BE2C (cell line): ENCODE measurements at regions not wholly inside any gene's neighbourhood (a gene's known extent, or its start where the extent isn't known, plus 50 kb on each side); places are given as distances from the start of the nearest gene placed in this dataset.

ENCODE experiments used
- DNase-seq: peaks from one replicate; pipeline ENCODE4 v3.0.0-alpha.2; 2020
- H3K27me3 ChIP-seq: fragments of 250-450 bp; sonication (Bioruptor Pico); 2 replicates; pipeline ENCODE4 v1.5.1; 2020; ENCODE audit warnings: mild to moderate bottlenecking
- H3K36me3 ChIP-seq: fragments of 250-450 bp; sonication (Bioruptor Pico); 2 replicates; pipeline ENCODE4 v1.5.1; 2020; ENCODE audit warnings: mild to moderate bottlenecking
- H3K4me1 ChIP-seq: fragments of 250-450 bp; sonication (Bioruptor Pico); 2 replicates; pipeline ENCODE4 v1.5.1; 2020
- H3K4me3 ChIP-seq: 2 replicates; pipeline ENCODE4 v1.5.1; 2011; ENCODE audit warnings: low read depth, low read length
- H3K9me3 ChIP-seq: fragments of 250-450 bp; sonication (Bioruptor Pico); 2 replicates; pipeline ENCODE4 v1.5.1; 2020
- TF ChIP-seq, protein P1 (sequence below): IDR thresholded peaks from 2 replicates; pipeline ENCODE4 v1.5.1; 2012; ENCODE audit warnings: mild to moderate bottlenecking, low read depth, low read length

DNA sequence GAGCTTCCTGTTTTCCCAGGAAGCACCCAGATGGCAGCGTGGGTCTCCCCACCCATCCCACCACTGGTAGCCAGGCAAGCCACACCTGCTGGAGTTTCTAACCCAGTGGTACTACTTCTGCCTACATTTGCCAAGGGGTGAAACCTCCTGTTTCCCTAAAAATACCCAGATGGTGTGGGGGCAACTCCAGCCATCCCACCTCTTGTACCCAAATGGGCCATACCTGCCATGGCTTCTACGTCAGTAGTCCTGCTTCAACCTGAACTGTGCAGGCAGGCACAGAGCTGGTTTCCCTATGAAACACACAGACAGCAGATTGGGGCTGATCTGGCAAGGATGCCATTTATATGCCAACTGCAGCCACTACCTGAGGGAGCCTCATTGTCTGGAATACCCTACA is 809.4 kb upstream of the MIR17HG start:
- Histone ChIP-seq H3K4me3 (no peak overlapping the region), H3K27me3 (no peaks in the 10 kb centered on the region), H3K36me3 (no peaks in the 10 kb centered on the region), H3K4me1 (no peaks in the 10 kb centered on the region), H3K9me3 (no peaks in the 10 kb centered on the region)
- TF ChIP-seq, protein P1, sequence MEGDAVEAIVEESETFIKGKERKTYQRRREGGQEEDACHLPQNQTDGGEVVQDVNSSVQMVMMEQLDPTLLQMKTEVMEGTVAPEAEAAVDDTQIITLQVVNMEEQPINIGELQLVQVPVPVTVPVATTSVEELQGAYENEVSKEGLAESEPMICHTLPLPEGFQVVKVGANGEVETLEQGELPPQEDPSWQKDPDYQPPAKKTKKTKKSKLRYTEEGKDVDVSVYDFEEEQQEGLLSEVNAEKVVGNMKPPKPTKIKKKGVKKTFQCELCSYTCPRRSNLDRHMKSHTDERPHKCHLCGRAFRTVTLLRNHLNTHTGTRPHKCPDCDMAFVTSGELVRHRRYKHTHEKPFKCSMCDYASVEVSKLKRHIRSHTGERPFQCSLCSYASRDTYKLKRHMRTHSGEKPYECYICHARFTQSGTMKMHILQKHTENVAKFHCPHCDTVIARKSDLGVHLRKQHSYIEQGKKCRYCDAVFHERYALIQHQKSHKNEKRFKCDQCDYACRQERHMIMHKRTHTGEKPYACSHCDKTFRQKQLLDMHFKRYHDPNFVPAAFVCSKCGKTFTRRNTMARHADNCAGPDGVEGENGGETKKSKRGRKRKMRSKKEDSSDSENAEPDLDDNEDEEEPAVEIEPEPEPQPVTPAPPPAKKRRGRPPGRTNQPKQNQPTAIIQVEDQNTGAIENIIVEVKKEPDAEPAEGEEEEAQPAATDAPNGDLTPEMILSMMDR, result no peak
- no peak for DNase-seq

DNA sequence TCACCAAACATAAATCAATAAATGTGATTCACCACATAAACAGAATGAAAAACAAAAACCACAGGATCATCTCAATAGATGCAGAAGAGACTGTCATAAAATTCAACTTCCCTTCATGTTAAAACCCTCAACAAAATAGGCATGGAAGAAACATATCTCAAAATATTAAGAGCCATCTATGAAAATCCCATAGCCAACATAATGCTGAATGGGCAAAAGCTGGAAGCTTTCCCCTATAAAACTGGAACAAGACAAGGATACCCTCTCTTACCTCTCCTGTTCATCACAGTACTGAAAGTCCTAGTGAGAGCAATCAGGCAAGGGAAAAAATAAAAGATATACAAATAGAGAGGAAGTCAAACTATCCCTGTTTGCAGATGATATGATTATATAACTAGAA is 806.1 kb upstream of the MIR17HG start:
- H3K4me1 ChIP-seq, result peaks cover 3% of the 10 kb centered on the region; the same call in 1 of the 2 replicates
- no peaks in the 10 kb centered on the region for H3K36me3 ChIP-seq
- no peak for DNase-seq
- TF ChIP-seq, protein P1, result no peak
- no peaks in the 10 kb centered on the region for H3K9me3 ChIP-seq
- H3K27me3 ChIP-seq, result no peaks in the 10 kb centered on the region
- no peak overlapping the region for H3K4me3 ChIP-seq

DNA sequence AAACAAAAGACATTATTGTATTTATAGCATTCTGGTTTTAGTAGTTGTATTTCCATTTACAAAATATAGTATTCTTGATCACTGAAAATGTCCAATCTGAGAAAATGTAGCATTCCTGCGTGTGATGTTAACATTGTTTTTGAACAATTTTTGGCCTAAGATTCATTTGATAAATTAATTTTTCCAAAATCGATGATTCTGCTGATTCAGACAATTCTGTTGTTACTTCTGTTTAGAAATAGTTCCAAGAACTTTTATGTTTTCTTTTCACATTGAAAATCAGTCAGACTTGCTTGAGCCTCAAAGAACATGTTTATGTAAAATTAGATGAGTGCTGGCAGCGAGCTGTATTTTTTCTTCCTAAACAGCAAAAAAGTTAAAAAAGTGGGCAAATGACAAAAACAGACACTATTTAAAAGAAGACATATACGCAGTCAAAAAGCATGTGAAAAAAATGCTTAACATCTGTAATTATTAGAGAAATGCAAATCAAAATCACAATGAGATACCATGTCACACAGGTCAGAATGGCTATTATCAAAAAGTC is 804.5 kb upstream of the MIR17HG start:
- Histone ChIP-seq H3K4me3 (no peak overlapping the region), H3K4me1 (peaks cover 3% of the 10 kb centered on the region; the same call in 1 of the 2 replicates), H3K9me3 (peaks cover under 1% of the 10 kb centered on the region; the same call in 1 of the 2 replicates), H3K36me3 (no peaks in the 10 kb centered on the region), H3K27me3 (no peaks in the 10 kb centered on the region)
- DNase-seq, result no peak
- TF ChIP-seq, protein P1, result no peak

DNA sequence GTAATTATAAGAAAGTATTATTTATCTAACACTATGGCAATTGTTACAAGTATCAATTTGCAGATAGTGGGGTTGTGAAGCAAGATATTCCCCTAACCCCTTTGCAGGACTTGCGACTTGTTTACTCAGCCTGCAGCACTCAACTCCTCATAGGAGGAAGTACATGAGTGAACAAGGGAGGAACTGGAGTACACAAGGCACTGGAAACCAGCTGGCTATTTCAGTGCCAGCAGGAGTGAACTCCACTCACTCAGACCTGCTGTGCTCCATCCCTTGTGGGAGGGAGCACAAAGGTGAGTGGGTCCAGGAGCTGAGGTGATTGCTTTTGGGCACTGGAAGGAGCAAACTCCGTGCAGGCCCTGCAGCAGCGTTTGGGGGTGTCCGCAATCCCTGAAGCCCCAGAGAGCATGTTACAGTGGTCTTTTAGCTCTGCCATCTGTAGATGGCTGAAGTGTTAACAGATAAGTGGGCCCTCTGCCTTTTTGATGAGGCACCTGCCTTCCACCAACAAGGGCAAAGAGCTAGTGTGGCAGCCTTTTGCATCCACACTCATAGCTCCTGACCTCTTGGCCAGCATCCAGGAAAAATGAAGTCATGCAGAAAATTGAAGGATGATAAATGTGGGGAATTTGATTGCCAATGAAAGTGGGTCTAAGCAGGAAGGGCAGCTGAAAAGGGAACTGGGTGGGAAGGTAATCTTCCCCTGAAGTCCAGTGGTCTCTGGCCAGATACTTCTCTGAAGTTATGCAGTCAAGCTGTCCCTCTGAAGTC is 802.2 kb upstream of the MIR17HG start:
- Histone ChIP-seq H3K27me3 (no peaks in the 10 kb centered on the region), H3K4me1 (peaks cover 3% of the 10 kb centered on the region; the same call in 1 of the 2 replicates), H3K36me3 (no peaks in the 10 kb centered on the region), H3K4me3 (no peak overlapping the region), H3K9me3 (peaks cover 4% of the 10 kb centered on the region; the same call in 1 of the 2 replicates)
- DNase-seq, result peak; percentile 65
- TF ChIP-seq, protein P1, result no peak

DNA sequence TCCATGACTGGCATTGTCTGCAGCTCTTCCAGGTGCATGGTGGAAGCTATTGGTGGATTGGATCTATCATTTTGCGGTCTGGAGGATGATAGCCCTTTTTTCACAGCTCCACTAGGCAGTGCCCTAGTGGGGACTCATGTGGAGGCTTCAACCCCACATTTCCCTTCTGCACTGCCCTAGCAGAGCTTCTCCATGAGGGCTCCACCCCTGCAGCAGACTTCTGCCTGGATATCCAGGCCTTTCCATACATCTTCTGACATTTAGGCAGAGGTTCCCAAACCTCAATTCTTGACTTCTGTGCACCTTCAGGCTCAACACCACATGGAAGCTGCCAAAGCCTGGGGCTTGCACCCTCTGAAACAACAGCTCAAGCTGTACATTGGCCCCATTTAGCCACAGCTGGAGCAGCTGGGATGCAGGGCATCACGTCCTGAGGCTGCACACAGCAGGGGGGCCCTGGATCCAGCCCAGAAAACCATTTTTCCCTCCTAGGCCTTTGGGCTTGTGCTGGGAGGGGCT is 800.2 kb upstream of the MIR17HG start:
- no peak for DNase-seq
- Histone ChIP-seq H3K27me3 (no peaks in the 10 kb centered on the region), H3K4me1 (peaks cover 3% of the 10 kb centered on the region; the same call in 1 of the 2 replicates), H3K36me3 (no peaks in the 10 kb centered on the region), H3K4me3 (no peak overlapping the region), H3K9me3 (peaks cover 4% of the 10 kb centered on the region; the same call in 1 of the 2 replicates)
- TF ChIP-seq, protein P1, result no peak

DNA sequence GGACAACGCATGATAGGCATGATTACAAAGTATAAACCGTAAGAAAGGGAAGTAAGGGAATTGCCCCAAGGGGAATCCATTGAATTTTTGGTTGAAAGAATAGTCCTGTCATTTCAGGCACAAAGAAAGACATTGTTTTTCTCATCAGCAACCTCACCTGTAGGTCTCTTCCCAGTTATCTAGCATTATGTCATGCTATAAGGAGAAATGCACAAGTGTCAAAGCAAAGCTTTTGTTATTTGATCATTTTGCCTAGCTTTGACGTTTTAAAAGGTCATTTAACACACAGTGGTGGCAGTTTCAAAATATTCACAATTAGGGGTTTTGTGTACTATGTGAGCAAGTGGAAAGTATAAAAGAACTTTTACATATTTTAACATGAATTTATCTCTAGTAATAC is 796.2 kb upstream of the MIR17HG start:
- Histone ChIP-seq H3K9me3 (peaks cover 4% of the 10 kb centered on the region; the same call in 1 of the 2 replicates), H3K36me3 (no peaks in the 10 kb centered on the region), H3K27me3 (no peaks in the 10 kb centered on the region), H3K4me1 (no peaks in the 10 kb centered on the region), H3K4me3 (no peak overlapping the region)
- TF ChIP-seq, protein P1, result no peak
- no peak for DNase-seq
